GM18520 (cell line): ENCODE measurements at regions not wholly inside any gene's neighbourhood (a gene's known extent, or its start where the extent isn't known, plus 50 kb on each side); places are given as distances from the start of the nearest gene placed in this dataset.

Experiments
- ATAC-seq: cut with Tn5 transposase; IDR thresholded peaks from one replicate; pipeline ENCODE4 v1.9.1; 2021; ENCODE audit not compliant: unreplicated experiment

DNA sequence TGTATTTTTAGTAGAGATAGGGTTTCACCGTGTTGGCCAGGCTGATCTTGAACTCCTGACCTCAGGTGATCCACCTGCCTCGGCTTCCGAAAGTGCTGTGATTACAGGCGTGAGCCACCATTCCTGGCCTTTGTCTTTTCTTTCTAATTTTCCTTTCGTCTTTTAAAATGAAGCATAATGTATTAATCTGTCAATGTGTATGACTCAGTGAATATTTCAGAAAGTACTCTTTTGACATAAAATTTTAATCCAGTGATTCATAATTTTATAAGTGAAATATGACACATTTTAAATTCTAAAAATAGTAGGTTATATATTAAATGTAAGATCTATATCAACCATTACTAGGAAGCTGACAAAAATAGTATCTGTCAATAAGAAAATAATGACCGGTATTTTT lies 1059.0 kb upstream of the PRMT6 start:
- no peak for ATAC-seq

DNA sequence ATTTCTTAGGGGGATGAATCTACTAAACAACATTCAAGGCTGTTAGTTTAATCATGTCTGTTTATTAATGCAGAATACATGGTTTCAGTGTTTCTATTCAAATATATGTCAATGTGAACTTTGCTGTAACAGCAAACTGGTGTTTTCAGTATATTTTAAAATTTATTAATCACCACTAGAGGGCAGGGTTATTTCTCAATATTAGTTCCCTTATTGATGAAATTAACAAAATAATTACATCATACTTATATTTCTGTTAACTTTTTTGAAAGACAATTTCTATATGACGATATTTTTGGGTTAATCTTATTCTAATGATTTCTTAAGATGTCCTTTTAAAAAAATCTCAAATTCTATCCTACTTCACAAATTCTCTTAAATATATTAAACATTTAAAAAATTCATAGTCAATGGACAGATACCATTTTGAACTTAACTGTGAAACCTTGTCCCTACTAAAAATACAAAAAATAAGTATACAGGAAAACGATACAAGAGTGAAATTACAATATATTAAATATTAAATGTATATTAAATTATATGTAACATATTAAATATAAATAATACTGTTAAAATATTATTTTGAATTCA lies 1034.1 kb upstream of the PRMT6 start:
- no peak for ATAC-seq

DNA sequence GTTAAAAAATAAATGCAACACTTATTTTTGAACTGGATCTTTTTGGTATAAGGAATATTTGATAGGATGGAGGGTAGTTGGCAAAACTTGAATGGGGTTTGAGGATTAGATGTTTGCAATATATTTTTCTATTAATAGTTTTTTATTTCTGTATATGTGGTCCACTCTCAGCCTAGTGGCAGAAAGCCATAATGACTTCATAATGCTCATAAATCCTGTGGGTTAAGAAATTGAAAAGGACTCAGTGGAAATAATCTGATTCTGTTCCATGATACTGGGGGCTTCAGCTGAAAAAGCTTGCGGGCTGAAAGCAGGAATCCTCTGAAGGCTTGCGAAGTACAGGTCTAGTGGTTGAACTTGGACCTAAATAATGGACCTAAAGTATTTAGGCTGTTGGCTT lies 1028.6 kb upstream of the PRMT6 start:
- no peak for ATAC-seq

DNA sequence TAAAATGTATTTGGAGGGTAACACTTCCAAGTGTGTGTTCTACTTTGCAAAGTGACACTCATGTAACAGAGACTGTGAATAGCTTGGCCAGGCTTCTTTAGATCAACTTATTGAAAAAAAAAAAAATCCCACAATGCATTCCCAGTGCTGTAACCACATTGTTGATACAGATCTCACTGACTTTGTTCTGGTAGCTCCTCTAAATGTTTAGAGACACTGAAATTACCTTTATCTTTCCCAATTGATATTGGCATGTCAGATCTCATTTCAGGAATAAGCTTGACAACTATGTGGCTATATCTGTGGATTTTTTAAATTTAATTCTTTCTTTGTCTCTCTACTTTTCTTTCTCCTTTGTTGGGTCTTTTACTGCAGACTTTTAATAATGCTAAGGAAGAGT lies 1018.9 kb upstream of the PRMT6 start:
- ATAC-seq = no peak

DNA sequence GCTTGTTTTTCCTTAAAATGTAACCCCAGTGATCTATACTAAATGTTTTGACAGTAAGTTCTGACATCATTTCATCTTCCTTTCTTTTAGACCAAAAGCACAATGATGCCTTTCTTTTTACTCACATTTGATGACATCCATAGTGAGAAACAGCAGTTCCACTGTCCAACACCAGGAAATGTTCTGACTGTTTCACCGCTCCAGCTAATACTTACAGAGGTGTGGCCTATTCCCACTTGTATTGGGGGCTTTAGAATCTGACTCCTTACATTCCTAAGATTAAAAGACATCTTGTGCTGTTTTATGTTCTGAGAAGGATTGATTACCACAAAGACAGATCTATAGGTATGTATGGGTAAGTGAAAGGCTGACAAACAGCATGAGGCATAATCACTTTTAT lies 1018.2 kb upstream of the PRMT6 start:
- ATAC-seq = no peak

DNA sequence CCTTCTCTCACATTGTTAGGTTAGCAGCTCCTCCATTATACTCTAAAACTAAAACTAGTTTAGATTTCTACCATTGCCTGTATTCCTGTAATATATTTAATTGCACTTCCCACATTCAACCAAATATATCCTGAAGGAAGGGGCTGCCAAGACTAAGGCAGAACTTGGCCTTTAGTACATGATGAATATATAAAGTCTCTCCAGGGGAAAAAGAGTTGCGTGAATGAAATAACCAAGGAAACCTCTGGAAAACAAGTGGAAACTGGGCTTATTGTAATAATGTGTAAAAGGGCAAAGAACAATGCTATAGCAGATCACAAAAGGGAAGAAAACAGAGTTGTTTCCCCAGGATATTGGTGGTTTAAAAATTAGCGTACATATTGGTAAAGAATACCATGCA lies 1012.5 kb upstream of the PRMT6 start:
- no peak for ATAC-seq

DNA sequence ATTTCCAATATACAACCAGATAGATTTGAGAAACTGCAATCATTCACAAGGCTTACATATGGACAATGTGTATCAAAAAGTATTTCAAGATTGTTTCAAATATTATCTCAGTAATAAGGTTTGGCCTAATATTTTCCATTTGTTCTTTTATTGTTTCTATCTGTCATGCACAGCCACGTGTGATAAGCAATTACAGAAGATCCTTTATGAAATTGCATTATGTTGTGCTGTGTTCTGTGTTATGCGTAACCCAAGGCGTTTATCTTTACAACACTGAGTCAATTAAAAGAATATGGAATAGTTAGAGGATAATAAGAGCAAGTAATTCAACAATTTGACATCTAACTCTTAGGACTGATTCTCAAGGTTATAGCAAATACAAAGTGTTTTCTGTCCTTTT lies 1009.3 kb upstream of the PRMT6 start:
- ATAC-seq = no peak

DNA sequence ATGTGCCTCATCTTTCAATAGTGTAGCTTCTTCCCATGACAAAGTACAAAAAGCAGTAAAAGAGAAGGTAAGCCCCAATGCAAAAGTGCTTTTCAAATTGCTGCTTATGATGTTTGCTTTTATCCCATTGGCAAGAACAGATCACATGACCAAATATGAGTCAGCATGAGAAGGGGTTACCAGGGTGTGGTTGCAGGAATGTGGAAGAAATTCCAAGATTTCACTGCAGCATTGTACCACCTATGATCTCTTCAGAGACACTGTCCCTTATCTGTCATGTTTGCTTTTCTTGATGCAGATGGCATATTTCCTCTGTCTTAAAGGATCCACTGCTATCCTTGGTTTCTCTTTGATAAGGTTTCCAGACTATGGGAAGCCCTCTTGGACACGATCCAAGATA lies 1006.9 kb upstream of the PRMT6 start:
- no peak for ATAC-seq

DNA sequence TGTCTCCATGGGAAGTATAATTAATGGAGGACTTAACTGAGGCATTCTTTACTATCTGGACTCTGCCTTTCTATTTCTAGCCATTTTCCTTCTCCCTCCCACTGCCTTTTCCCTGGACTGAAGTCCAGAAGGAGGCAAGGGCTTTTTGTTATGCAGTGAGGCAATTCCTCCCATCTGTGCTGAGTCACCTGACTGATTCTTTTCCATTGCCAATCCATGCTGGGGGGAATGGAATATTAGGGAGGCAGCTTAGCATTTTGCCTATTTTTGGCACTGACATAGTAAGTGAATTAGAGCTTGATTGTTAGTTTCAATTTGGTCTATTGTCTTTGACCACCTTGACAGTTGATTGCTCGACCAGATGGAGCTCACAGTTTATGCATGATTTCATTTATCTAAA lies 1000.6 kb upstream of the PRMT6 start:
- ATAC-seq = no peak

DNA sequence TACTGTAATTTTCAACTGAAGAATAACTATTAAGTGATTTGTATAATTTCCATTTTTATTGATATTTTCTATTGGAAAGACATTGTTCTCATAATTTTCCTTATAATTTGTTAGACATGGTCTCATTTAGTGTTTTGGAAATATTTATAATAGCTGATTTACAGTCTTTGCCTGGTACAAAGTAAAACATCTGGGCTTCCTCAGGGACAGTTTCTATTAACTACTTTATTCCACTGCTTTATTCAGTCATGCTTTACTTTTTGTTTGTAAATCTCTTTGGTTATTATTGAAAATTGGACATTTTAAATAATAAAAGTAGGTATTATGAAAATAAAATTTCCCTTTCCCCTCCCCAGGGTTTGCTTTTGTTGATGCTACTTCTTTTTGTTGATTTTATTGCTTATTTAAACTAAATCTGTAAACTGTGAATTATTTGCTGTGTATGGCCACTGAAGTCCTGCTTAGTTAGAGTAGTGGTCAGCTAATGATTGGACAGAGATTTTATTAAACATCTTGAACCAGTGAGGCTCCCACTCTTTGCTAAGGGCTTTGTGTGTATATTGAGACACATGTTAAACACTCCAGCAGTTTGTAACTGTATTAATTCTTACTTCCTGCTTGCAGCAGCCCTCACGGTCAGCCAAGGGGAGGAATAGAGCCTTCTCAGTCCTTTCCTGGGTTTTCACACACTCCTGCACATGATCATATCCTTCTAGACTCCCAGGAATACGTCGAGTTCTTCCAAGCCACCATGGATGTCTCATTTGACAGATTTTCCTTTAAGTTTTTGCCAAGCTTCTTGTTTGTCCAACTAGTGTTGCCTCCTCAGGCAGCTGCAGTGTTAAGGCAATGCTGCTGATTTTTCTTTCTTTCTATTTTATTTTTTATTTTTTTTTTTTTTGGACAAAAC lies 994.6 kb upstream of the PRMT6 start:
- no peak for ATAC-seq

DNA sequence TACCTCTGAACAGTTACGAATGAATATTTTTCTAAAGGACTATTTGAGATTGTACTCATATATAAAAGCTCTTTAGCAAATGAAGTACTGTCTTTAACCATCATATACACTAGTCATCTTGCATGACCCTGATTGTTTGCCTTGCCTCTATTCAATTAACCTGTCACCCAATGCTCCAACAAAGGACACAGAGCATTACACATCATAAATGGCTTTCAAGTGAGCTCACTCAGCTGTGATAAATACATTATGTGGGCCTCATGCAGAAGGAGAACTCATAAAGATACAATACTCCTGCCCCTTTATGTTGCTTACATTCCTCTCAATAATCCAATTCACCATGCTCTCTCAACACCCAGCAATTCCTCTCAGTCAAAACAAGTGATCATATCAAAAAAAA lies 993.0 kb upstream of the PRMT6 start:
- ATAC-seq = no peak

DNA sequence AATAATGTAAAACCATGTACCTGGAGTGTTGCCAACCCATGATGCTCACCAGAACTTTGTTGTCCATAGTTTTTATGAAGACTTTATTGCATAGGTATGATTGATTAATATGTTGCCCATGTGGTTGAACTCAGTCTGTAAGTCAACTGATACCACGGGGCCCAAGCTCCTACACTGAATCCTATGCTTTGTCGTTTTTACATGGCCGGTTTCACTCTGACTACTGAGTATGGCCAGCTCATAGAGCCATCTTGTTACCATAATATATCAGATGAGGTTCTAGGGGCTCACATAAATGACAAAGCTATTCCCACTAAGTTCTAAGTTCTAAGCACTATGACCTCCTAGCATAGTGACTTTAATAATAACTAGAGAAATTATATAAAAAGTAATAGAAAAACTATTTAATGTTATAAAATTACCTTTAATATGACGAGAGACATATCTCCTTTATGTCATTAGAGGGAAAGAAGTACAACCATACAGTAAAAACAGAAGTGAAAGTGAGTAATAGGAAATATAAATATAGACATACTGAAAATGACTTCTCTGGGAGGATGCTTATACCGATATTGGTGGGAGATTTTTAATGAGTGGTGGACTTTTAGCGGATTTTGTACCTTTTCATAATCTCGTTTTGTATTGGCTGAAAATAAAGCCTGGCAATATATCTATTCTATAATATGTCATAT lies 983.4 kb upstream of the PRMT6 start:
- peak; percentile 56 for ATAC-seq

DNA sequence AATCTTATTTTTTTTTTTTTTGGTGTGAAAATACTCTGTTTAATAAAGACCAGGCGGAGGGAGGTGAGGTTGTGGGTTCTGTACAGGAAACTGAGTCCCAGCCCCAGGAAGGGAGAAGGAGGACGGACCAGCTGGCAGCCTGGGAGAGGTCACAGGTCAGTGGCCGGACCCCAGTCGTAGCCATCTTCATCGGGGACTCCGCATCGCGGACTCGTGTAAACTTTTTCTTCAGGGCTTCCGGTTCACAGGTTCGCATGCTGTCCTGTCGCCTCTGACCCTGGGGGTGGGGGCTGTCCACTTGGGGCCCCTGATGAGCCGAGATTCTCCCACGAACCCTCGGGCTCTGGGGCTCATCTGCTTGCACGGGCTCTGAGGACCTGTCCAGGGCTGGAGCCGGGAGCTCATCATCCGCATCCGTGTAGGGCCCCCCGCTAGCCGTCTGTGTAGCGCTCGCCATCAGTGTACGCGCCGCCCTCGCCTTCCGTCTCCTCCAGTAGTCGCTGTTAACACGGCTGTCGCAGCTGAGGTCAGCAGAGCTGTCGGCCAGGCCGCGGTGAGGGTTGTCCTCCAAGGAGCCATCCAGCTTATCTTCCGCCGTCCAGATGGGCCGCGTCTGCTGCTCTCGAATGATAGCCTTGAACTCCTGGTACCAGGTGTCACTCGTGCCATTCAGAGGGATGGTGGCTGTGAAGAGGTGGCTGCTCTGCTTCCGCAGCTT lies 975.7 kb upstream of the PRMT6 start:
- ATAC-seq = no peak

DNA sequence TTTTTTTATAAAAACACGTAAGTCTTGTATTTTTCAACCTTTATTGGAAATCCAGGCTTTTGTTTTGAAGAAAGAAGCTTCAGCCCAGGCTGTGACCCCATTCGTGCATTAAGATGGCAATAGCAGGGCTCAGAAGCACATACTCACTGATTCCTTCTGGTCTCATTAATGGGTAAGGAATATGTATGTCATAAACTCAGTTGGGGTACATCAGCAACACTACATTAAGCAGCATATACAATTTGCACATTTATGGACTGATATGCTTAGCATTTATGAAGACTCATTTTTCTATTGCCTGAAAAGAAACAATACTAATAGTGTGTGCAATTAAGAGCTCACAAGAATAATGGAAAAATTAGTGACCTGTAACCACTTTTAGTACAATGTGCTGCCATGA lies 945.4 kb upstream of the PRMT6 start:
- no peak for ATAC-seq

DNA sequence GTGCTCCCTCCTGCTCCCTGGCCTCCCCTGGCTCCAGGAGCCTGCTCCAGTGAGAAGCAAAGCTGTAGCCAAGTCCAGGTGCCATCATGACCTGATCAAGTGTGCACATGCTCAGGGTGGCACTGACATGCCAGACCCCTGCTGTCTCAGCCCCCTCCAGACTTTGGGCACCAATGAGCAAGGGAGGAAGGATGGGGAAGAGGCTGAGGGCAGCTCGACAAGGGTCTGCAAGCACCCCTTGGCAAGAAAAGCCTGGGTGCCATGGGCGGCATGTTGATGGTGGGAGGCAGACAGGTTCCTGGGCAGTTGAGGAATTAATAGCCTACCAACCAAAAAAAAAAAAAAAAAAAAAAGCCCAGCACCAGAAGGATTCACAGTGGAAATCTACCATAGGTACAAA lies 942.6 kb upstream of the PRMT6 start:
- no peak for ATAC-seq

DNA sequence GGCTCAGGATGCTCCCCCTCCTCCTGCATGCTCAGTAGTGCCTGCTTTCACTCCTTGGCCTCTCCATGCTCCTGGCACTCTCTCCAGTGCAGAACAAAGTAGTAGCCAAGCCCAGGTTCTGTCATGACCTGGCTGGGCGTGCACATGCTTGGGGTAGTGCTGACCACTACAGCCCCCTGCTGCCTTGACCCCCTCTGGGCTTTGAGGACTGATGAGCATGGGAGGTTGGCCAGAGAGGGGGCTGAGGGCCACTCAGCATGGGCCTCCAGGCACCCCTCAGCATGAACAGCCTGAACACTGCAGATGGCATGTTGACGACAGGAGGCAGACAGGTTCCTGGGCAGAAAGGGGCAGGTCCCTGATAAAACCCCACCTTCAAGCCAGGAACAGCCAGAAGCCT lies 935.7 kb upstream of the PRMT6 start:
- ATAC-seq = no peak

DNA sequence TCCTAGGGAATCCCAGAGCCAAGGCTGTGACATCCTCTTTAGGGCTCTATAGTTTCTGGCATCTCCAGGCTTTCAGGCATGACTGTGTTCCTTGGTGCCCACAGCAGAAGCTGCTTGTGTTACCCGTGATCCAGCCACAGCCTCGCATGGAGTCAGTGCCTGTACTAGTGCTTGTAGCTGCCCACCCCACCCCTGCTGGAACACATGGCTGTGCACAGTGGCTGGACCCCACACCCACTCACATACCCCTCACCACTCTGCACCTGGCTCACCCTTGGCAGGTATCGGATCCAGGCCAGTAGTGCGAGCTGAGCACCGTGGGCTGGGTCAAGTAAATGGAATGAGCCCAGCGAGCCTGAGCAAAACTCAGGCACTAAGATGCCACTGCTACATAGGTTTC lies 934.7 kb upstream of the PRMT6 start:
- ATAC-seq = no peak

DNA sequence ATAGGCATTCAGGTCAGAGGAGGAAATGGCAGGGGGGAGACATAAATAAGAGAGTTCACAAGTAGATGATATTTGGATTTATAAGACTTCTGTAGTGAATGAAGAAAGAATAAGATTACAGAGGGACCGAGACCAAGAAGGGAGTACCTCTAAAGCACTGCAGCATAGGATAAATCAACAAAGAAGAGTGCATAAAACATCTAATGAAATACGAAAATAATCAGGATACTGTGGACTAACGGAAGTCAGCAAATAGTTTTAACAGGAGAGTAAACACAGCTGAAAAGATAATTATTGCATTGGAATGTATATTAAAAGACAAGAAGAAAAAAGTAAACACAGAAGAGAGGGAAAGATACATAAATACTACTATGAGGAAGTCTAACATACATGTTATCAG lies 921.9 kb upstream of the PRMT6 start:
- ATAC-seq = no peak

DNA sequence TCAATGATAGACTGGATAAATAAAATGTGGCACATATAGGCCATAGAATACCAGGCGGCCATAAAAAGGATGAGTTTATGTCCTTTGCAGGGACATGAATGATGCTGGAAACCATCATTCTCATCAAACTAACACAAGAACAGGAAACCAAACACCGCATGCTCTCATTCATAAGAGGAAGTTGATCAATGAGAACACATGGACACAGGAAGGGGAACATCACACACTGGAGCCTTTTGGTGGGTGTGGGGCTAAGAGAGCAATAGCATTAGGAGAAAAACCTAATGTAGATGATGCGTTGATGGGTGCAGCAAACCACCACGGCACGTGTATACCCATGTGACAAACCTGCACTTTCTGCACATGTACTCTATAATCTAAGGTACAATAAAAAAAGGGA lies 883.4 kb upstream of the PRMT6 start:
- no peak for ATAC-seq

DNA sequence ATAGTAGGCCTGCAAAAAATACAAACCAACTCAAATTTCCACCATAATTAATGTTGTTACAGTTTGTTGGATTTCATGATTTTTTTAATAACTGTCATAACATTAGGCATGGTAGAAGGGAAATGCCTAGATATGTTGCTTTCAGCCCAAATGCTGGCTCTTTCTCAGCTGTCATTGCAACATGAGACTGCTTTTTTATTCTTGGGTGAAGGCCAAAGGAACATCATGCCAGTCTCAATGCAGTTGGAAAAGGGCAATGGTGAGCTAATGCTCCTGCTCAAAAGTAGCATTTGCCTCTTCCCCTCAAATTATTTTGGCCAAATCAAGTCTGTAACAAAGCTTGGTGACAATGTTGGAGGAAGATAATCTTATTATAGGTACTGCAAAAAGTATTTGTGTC lies 877.7 kb upstream of the PRMT6 start:
- no peak for ATAC-seq

DNA sequence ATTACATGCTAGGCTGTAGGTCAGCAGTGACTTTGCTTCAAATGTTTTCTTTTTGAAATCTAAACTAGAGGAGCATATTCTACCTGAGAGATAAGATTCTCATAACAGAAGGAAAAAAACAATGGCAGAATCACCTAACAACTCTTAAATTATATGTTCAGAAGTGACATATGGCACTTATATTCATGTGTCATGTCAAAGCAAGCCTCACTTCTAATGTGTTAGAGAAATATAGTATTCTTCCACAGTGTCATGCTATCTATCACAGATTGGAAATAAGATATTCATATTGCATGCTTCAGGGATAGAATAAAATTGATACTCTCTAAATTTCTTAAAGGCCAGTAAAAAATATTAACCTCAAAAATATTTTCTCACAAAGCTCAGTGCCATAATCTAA lies 874.6 kb upstream of the PRMT6 start:
- no peak for ATAC-seq

DNA sequence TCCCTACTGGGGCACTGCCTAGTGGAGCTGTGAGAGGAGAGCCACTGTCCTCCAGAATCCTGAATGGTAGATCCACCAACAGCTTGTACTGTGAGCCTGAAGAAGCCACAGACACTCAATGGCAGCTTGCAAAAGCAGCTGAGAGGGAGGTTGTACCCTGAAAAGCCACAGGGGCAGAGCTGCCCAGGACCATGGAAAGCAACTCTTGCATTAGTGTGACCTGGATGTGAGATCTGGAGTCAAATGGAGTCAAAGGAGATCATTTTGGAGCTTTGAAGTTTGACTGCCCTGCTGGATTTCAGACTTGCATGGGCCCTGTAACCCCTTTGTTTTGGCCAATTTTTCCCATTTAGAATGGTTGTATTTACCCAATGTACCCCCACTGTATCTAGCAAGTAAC lies 871.4 kb upstream of the PRMT6 start:
- ATAC-seq = no peak
